22Rv1 (cell line): ENCODE measurements at regions not wholly inside any gene's neighbourhood (a gene's known extent, or its start where the extent isn't known, plus 50 kb on each side); places are given as distances from the start of the nearest gene placed in this dataset.

ENCODE experiments used
- ZFX ChIP-seq: fragments of 450-650 bp; IDR thresholded peaks from 2 replicates; pipeline ENCODE4 v1.6.1; 2017; ENCODE audit warnings: antibody characterized with exemption, borderline replicate concordance
- TF ChIP-seq, protein P1 (sequence below): fragments of 450-650 bp; IDR thresholded peaks from 2 replicates; pipeline ENCODE4 v1.5.1; 2017; ENCODE audit warnings: mild to moderate bottlenecking

DNA sequence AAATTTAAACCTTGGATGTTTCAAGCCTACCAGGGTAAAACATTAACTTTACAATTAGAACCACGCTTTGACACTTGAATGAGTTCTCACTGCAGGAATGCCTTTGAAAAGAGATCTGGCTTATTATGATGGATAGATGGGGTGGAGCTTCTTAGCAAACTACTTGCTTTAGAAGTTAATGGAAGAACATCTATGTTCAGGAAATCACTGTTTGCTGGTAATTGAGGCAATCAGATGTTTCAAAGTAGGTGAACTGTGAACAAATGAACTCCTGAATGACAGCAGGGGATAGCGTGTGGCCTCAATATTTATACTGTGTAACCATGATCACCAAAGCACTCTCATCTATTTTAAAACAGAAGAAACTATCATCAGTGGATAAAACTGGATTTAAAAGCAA, 383.6 kb downstream of the PIK3C3 start:
- TF ChIP-seq, protein P1, sequence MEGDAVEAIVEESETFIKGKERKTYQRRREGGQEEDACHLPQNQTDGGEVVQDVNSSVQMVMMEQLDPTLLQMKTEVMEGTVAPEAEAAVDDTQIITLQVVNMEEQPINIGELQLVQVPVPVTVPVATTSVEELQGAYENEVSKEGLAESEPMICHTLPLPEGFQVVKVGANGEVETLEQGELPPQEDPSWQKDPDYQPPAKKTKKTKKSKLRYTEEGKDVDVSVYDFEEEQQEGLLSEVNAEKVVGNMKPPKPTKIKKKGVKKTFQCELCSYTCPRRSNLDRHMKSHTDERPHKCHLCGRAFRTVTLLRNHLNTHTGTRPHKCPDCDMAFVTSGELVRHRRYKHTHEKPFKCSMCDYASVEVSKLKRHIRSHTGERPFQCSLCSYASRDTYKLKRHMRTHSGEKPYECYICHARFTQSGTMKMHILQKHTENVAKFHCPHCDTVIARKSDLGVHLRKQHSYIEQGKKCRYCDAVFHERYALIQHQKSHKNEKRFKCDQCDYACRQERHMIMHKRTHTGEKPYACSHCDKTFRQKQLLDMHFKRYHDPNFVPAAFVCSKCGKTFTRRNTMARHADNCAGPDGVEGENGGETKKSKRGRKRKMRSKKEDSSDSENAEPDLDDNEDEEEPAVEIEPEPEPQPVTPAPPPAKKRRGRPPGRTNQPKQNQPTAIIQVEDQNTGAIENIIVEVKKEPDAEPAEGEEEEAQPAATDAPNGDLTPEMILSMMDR: no peak
- no peak for TF ChIP-seq ZFX
